ENCODE measurements at regions not wholly inside any gene's neighbourhood (a gene's known extent, or its start where the extent isn't known, plus 50 kb on each side); places are given as distances from the start of the nearest gene placed in this dataset.
A peak's percentile ranks its signal among the peaks of the same experiment; 100 is the strongest.

DNA sequence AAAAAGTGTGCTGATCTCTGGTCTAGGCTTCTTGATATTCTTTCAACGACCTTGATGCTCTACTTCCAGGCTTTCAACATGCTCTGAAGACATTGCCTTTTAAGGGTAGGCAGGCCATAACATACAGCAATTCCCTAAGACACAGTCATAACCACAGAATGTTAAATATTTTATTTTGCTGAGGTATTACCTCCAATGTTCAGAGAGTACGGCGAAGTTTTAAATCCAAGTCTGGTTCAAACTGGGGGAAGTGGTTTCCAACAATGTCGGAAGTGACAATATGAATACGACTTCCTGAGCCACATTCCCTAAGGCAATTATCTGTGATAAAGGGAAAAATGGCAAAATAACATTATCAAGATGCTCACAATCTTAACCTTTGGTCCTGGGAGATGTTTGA lies 1077.9 kb upstream of the PIK3C3 start:
- no peak for DNase-seq (ENCODE audit: low read depth)
- in situ Hi-C loops (cut with HindIII; ENCODE audit: low pct_unique_long_range_greater_than_20kb, low sequenced_read_pairs): no loop called here

DNA sequence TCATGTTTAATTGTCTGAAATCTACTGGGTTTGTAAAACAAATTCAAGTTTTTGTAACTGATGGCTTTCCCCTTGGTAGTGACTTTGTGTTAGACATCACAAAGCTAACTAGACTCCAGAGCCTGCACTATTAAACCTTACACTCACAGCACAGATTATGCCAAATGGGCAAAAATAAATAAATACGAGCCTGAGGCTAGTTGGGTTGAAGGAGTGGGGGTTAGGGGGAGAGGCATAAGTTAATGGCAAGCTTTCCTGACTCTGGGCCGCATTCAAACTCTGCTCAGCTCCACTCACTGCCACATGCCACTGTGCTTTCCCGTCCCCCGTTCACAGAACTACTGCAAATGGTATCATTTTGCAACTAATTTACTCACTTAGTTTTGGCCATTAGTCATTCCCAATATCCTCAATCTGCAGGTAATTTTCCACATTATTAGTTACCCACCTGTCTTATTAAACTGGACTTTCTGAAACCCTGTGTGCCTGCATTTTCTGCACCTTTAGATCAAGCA lies 1079.9 kb upstream of the PIK3C3 start:
- in situ Hi-C loops (cut with HindIII; ENCODE audit: low pct_unique_long_range_greater_than_20kb, low sequenced_read_pairs): no loop called here
- no peak for DNase-seq (ENCODE audit: low read depth)

DNA sequence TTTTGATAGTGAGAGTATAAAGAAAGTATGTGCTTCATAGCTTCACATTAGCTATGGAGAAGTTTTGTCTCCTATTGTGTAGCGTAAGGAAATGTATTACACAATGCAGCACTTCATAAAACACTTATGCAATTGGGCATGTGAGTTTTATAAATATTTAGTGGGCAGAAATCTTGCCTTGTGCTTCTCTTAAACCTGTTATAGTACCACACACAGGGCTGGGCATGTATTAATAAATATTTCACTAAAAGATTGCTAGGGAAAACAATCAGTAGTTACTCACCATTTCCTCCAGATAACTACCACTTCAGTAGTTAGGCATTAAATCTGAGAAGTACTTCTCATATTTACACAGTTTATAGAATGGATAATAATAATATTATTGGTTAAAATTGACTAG lies 1080.8 kb upstream of the PIK3C3 start:
- in situ Hi-C loops (cut with HindIII; ENCODE audit: low pct_unique_long_range_greater_than_20kb, low sequenced_read_pairs): no loop called here
- no peak for DNase-seq (ENCODE audit: low read depth)

DNA sequence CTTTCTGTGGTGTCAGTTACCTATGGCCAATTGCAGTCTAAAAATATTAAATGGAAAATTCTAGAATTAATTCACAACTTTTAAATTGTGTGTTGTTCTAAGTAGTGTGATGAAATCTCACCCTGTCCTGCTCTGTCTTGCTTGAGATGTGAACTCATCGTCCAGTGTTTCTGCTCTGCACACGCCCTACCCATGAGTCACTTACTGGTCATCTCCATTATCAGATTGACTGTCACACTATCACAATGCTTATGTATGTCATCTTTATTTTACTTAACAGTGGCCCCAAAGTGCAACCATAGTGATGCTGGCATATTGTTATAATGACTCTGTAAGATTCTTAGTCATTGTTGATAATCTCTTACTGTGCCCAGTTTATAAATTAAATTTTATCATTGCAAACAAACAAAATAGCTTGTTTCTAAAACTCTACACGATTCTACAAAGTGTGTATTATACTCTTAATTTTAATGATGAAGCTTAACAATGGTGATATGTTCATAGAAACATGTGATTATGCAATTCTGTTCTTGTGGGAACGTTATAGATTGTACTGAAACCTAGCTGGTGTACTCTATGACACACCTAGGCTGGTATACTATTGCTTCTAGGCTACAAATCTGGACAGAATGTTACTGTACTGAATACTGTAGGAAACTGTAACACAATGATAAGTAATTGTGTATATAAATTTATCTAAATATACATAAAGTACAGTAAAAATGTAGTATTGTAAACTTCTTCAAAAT lies 1086.8 kb upstream of the PIK3C3 start:
- in situ Hi-C loops (cut with HindIII; ENCODE audit: low pct_unique_long_range_greater_than_20kb, low sequenced_read_pairs): no loop called here
- DNase-seq (ENCODE audit: low read depth): peak; percentile 64

DNA sequence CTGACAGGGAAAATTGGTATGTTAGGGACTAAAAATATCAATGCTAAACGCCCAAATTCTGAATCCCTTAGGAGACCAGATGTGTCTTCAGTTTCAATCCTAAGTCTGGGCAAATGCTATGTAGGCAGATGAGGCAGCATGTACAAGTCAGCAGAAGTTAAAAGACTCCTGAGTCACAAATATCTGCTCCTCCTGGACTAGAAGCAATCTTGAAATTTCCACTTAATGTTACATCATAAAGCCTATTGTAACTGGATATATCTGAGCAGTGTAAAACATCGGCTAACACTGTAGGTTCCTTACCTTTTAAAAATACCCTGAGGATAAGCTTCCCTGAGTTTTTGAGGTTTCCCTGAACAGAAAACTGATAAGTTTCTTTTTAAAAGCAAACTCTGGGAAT lies 1087.6 kb upstream of the PIK3C3 start:
- DNase-seq (ENCODE audit: low read depth): no peak
- in situ Hi-C loops (cut with HindIII; ENCODE audit: low pct_unique_long_range_greater_than_20kb, low sequenced_read_pairs): no loop called here

DNA sequence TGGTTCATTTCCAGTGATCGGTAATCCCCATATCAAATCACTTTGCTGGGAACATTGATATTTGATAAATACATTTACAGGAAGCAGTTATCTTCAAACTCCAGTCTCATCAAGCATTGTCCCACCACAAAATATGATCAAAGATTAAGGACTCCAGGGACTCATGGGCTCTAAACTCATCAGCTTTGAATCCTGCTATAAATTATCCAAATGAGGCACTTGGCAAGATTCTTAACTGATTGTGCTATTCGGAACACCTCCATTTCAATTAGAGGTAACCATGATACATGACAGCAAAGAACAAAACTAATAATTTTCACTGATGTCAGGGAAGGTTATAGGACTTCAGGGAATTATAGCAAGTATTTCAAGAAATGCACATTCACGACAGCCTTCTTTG lies 1088.1 kb upstream of the PIK3C3 start:
- in situ Hi-C loops (cut with HindIII; ENCODE audit: low pct_unique_long_range_greater_than_20kb, low sequenced_read_pairs): no loop called here
- no peak for DNase-seq (ENCODE audit: low read depth)

DNA sequence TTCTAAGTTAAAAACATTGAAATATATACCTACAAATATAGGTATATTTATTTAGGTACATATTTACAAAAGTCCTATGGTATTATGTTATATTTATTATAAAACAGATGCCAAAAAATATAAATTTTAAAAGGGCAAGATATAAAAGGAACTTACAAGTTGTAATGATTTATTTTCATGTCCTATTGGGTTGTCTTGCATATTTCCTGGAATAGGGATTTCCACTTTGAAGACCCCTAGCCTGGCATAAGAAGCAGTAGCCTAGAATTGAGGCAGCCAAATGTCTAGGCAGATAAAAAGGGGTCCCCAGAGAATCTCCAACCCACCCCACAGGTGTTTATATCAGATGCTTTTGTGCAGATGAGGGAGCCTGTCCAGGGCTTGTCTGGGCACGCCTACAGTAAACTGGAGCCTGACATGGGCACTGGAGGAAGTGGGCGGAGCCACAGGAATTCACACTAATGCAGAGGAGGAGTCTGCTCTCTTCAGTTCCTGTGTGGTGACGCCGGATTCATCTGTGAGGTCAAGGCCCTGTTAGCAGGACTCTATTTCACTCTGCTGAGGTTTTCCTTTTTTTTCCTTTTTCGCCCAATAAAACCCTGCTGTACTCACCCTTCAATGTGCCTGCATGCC lies 1088.9 kb upstream of the PIK3C3 start:
- in situ Hi-C loops (cut with HindIII; ENCODE audit: low pct_unique_long_range_greater_than_20kb, low sequenced_read_pairs): no loop called here
- no peak for DNase-seq (ENCODE audit: low read depth)

DNA sequence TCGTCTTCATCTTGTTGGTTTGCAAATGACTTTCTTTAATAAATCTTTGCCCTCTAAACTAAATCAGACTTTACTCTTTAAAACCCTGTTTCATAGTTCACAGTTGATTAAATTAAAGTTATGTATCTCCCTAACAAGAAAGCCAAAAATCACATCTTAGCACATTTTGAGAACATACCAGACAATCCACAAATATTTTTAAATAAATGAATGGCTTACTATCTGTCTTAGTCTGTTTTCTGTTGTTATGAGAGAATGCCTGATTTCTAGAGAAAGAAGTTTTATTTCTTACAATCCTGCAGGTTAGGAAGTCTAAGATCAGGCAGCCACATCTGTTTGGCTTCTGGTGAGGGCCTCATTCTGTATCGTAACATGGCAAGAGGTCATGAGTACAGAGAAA lies 1090.2 kb upstream of the PIK3C3 start:
- no peak for DNase-seq (ENCODE audit: low read depth)
- in situ Hi-C loops (cut with HindIII; ENCODE audit: low pct_unique_long_range_greater_than_20kb, low sequenced_read_pairs): no loop called here

DNA sequence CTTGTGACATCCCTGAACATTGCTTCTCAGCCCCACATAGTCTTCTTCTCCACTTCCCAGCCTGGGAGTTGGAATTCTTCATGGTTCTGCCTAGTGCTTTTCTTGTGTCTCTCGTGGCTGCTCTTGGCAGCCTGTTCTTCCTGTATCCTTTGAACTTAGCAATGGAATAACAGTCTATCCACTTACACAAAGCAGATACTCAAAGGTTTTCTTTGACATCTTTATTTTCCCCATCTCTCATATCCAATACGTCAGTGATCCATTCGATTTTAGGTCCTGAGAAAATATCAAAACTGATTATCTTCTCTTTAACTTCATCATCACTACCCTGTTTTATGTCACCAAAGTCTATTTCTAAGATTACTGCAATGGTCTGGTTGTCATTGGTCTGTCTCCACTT lies 1091.2 kb upstream of the PIK3C3 start:
- in situ Hi-C loops (cut with HindIII; ENCODE audit: low pct_unique_long_range_greater_than_20kb, low sequenced_read_pairs): no loop called here
- no peak for DNase-seq (ENCODE audit: low read depth)

DNA sequence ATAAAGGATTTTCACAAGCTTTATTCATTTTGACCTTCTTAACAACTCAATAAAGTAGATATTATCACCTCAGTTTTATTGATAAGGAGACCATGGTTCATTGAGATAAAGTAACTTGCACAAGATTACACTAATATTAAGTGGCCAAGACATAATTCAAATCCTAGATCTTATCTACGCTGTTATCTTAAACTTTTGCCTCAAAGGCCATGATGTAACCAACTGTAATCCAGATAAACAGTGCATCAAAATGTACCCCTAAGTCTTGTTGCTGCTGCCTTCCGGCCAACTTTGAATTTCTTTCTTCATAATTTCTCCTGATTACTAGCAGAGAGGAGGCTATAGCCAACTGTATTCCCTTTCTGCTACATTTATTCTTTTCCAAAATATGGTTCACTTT lies 1094.8 kb upstream of the PIK3C3 start:
- in situ Hi-C loops (cut with HindIII; ENCODE audit: low pct_unique_long_range_greater_than_20kb, low sequenced_read_pairs): no loop called here
- no peak for DNase-seq (ENCODE audit: low read depth)

DNA sequence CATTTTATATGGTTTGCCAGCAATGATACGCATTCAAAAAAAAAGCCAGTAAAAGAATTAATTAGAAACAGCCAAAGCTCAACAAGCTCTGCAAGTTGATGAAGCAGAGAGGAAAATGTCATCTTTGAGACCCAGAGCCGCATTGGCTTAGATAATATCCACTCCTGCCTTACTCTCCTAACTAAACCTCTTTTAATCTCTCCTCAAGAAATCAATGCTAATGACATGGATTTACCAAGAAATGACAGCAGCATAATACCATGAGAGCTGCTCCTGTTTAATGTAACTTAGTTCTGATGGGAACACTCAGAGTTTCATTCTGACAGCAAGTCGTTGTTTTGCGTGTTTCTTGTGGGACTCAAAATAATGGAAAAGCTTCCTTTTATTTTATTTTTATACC lies 1099.4 kb upstream of the PIK3C3 start:
- DNase-seq (ENCODE audit: low read depth): no peak
- in situ Hi-C loops (cut with HindIII; ENCODE audit: low pct_unique_long_range_greater_than_20kb, low sequenced_read_pairs): no loop called here

DNA sequence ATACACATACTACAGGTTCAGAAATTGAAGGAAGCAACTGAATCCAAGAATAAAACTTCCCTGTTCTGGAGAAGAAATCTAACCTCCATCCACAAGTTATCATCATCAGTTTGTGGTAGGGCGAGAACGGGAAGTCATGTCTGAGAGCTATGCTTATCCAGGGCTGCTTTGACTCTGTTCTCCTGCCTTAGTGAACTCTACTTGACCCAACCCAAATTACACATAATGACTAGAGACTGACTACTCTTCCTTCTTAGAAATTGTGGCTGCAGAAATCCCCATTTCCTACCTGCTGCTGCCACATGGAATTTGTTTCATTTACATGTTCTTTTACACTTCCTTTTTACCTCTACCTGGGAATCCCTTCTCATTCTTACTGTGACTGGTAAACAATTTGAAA lies 1102.6 kb upstream of the PIK3C3 start:
- no peak for DNase-seq (ENCODE audit: low read depth)
- in situ Hi-C loops (cut with HindIII; ENCODE audit: low pct_unique_long_range_greater_than_20kb, low sequenced_read_pairs): no loop called here

DNA sequence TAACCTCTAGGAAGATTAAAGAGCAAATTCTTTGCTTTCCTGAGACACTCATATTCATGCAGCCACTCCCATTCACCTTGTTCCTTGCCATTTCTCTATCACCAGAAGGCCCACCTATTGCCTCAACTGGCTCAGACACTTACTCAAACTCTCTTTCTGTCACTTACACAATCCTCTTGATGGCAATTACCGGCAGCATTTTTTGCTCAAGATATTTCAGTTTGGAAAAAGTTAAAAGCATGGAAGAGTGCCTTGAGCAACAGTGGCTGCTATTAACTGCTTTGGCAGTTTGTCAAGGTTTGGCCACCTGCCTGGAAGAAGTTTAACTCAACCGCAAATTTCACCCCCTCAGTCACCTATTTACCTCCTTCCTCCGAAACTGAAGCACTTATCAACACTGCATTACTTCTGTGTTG lies 1104.0 kb upstream of the PIK3C3 start:
- in situ Hi-C loops (cut with HindIII; ENCODE audit: low pct_unique_long_range_greater_than_20kb, low sequenced_read_pairs): no loop called here
- DNase-seq (ENCODE audit: low read depth): no peak

DNA sequence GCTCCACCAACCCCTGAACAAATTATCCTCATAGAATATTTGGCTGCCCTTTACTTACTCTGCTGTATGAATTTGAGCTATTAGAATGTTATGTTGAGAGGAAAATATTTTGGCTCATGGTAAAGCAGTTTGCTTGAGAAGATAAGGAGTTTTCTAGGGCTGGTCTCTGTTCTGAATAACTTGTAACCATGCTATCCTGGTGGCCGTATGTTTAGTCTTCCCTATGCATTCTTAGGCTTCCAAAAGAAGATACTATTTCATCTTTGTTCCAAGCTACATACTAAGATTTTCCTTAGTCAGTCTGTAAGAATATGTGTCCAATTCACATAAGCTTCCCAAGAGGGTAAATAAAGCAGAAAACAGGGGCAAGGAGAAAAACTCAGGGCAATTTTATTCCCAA lies 1105.1 kb upstream of the PIK3C3 start:
- in situ Hi-C loops (cut with HindIII; ENCODE audit: low pct_unique_long_range_greater_than_20kb, low sequenced_read_pairs): no loop called here
- no peak for DNase-seq (ENCODE audit: low read depth)

DNA sequence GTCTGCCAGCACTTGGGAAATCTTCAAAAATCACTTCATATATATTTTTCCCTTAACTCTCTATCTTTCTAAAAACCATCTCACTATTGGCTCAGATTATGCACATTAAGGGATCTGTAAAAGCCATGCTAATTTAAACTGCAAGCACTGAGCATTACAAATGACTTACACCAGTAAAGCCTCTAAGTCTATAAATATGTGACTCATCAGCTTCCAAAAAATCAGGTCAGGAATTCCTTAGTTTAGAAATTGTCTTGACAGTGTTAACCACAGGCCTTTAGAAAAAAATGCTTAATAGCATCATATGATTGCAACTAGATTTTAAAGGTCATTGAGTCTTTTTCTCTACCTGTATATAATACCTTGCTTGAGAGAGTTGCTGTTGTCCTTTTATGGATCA lies 1113.6 kb upstream of the PIK3C3 start:
- no peak for DNase-seq (ENCODE audit: low read depth)
- in situ Hi-C loops (cut with HindIII; ENCODE audit: low pct_unique_long_range_greater_than_20kb, low sequenced_read_pairs): no loop called here

DNA sequence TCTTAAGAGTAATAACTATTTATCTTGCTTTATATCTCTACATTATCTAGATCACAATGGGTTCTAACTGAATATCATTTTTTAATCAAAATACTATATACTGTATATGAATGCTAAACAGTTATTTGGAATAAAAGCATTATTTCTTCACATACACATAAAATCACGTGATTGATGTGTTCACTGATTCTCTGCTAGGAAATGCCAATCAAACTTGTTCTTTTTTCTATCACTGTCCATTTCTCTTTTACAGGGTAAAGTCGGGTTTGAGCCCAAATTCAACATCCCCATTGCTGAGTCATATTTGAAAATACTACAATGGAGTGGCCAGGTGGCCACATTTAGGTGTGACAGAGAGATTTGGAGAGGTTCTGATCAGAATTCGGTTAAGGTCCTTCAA lies 1114.0 kb upstream of the PIK3C3 start:
- no peak for DNase-seq (ENCODE audit: low read depth)
- in situ Hi-C loops (cut with HindIII; ENCODE audit: low pct_unique_long_range_greater_than_20kb, low sequenced_read_pairs): no loop called here

DNA sequence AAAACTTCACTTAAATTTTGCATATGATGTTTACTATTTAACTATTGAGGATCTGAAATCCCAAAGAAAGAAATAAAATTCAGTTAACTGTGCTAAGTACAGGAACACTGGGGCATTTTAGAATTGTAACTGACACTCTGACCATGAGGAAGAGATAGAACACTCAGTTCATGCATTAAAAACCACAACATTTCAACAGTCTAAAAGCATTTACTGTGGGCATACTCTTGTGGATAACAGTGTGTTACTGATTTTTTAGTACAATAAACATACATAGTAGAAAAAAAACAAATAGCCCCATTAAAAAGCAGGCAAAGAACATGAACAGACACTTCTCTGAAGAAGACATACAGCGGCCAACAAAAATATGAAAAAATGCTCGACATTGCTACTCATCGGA lies 1122.7 kb upstream of the PIK3C3 start:
- DNase-seq (ENCODE audit: low read depth): no peak
- in situ Hi-C loops (cut with HindIII; ENCODE audit: low pct_unique_long_range_greater_than_20kb, low sequenced_read_pairs): no loop called here

DNA sequence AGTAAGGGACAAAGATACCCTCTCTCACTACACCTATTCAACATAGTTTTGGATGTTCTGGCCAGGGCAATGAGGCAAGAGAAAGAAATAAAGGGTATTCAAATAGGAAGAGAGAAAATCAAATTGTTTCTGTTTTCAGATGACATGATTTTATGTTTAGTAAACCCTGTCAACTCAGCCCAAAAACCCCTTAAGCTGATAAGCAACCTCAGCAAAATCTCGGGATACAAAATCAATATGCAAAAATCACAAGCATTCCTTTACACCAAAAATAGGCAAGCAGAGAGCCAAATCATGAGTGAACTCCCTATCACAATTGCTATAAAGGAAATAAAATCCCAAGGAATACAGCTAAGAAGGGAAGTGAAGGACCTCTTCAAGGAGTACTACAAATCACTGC lies 1130.7 kb upstream of the PIK3C3 start:
- no peak for DNase-seq (ENCODE audit: low read depth)
- in situ Hi-C loops (cut with HindIII; ENCODE audit: low pct_unique_long_range_greater_than_20kb, low sequenced_read_pairs): no loop called here

DNA sequence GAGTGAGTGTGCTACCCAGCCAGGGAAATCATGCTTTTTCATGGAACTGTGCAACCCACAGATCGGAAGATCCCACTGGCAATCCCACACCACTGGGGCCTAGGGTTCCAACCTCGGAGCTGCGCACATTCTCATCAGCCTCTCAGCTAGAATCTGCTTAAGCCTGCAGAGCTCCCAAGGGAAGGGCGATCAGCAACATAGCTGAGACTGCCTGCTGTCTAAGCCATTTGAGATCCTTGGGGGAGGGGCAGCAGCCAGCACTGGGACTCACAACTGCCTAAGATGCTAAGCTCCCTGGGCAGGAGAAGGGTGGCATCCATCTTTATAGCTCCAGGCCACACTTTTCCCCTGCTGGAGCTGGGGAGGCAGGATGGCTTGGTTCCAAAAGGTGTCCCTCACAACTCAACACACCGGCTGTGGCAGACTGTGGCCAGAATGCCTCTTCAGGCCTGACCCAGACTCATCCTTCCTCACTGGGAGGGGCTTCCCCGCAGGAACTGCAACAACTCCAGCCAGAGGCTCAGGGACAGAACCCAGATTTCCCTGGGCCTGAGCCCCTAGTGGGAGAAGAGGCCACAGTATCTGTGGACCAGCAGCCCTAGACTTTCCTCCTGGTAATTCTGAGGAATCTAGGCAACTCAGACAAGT lies 1133.3 kb upstream of the PIK3C3 start:
- in situ Hi-C loops (cut with HindIII; ENCODE audit: low pct_unique_long_range_greater_than_20kb, low sequenced_read_pairs): no loop called here
- no peak for DNase-seq (ENCODE audit: low read depth)

Measured in Caki2 (cell line).